H1 (cell line): ENCODE measurements at regions not wholly inside any gene's neighbourhood (a gene's known extent, or its start where the extent isn't known, plus 50 kb on each side); places are given as distances from the start of the nearest gene placed in this dataset.

Source experiments
- CTCF ChIA-PET: fragments of 300-600 bp; sonication (Branson Sonifier 250); formaldehyde crosslinking; loops from one replicate; lab custom pipeline; 2021; ENCODE audit not compliant: partially characterized antibody; lab: Charles Lee
- POLR2A ChIA-PET: fragments of 300-600 bp; sonication (Branson Sonifier 250); formaldehyde crosslinking; loops from one replicate; lab custom pipeline; 2021; ENCODE audit warnings: inconsistent platforms; ENCODE audit not compliant: partially characterized antibody; lab: Charles Lee
- DNase-seq, 2 experiments: peaks; one replicate each; pipeline versions ENCODE4 v3.0.0 to v3.0.0-alpha.2; 2010 to 2022; ENCODE audit warnings: low spot score in 2 of 2, low read depth in 1 of 2, mixed read lengths in 1 of 2
- FAIRE-seq: peaks from 2 replicates; lab custom pipeline; 2011; peaks lifted over from hg19 to GRCh38; lab: Jason Lieb, UNC
- H2AFZ ChIP-seq: 2 replicates; pipeline ENCODE4 v1.8.1; 2012; ENCODE audit warnings: low read length, inconsistent platforms
- H2AK5ac ChIP-seq: 2 replicates; pipeline ENCODE4 v1.6.1; 2013; ENCODE audit warnings: low read depth, low read length
- H2BK120ac ChIP-seq: replicated peaks from 2 replicates; pipeline ENCODE3; 2013; ENCODE audit warnings: low read depth, low read length, inconsistent platforms
- H2BK12ac ChIP-seq: 2 replicates; pipeline ENCODE4 v1.6.1; 2013; ENCODE audit warnings: low read depth, low read length
- H2BK15ac ChIP-seq: 2 replicates; pipeline ENCODE4 v1.6.1; 2013; ENCODE audit warnings: low read length
- H2BK20ac ChIP-seq: 2 replicates; pipeline ENCODE4 v1.6.1; 2013; ENCODE audit warnings: low read length
- H2BK5ac ChIP-seq: 2 replicates; pipeline ENCODE4 v1.6.1; 2013; ENCODE audit warnings: low read depth, low read length
- H3K14ac ChIP-seq: 2 replicates; pipeline ENCODE4 v1.6.1; 2013; ENCODE audit warnings: inconsistent platforms; ENCODE audit not compliant: insufficient read length
- H3K18ac ChIP-seq: 2 replicates; pipeline ENCODE4 v1.6.1; 2013; ENCODE audit warnings: low read length; ENCODE audit errors: extremely low read depth
- H3K23ac ChIP-seq: 2 replicates; pipeline ENCODE4 v1.6.1; 2013; ENCODE audit warnings: inconsistent platforms; ENCODE audit not compliant: insufficient read length
- H3K23me2 ChIP-seq: 2 replicates; pipeline ENCODE4 v1.6.1; 2013; ENCODE audit warnings: low read depth, low read length
- H3K27ac ChIP-seq: 2 replicates; pipeline ENCODE4 v1.6.1; 2011; ENCODE audit warnings: low read depth, low read length, inconsistent platforms
- H3K27me3 ChIP-seq, 4 experiments: replicated peaks in 1 of 4; 1 replicate in 1 of 4; 2 replicates in 3 of 4; pipeline versions ENCODE4 v1.6.1 to v1.8.1; 2011 to 2013; ENCODE audit warnings: low read length in 3 of 4, mild to moderate bottlenecking in 3 of 4, inconsistent platforms in 2 of 4, mixed read lengths in 2 of 4, moderate library complexity in 1 of 4; ENCODE audit not compliant: control insufficient read depth in 3 of 4, insufficient read depth in 3 of 4; ENCODE audit errors: extremely low read depth in 1 of 4
- H3K36me3 ChIP-seq, 4 experiments: 2 replicates each; pipeline versions ENCODE4 v1.6.1 to v1.8.1; 2011 to 2013; ENCODE audit warnings: mild to moderate bottlenecking in 4 of 4, low read length in 3 of 4, moderate library complexity in 2 of 4, control low read depth in 1 of 4, inconsistent platforms in 1 of 4; ENCODE audit not compliant: insufficient read depth in 4 of 4, control insufficient read depth in 2 of 4
- H3K4ac ChIP-seq: replicated peaks from 2 replicates; pipeline ENCODE3; 2013; ENCODE audit warnings: low read length, low read depth, mixed read lengths, inconsistent platforms; ENCODE audit not compliant: insufficient read length
- H3K4me1 ChIP-seq, 4 experiments: replicated peaks in 1 of 4; 1 replicate in 1 of 4; 2 replicates in 3 of 4; pipeline versions ENCODE4 v1.6.1 to v1.8.1; 2011 to 2013; ENCODE audit warnings: low read length in 3 of 4, inconsistent platforms in 2 of 4, mixed read lengths in 1 of 4; ENCODE audit not compliant: insufficient read depth in 4 of 4, control insufficient read depth in 3 of 4
- H3K4me2 ChIP-seq, 2 experiments: 2 replicates each; pipeline versions ENCODE4 v1.6.1 to v1.8.1; 2011 to 2013; ENCODE audit warnings: low read depth in 2 of 2, low read length in 2 of 2, control low read depth in 1 of 2, inconsistent platforms in 1 of 2, mild to moderate bottlenecking in 1 of 2; ENCODE audit not compliant: insufficient read depth in 1 of 2
- H3K4me3 ChIP-seq, 4 experiments: fragments of 200-600, 300-600 bp in 1 of 4; sonication (generic), shearing (Covaris generic), sonication (Bioruptor Twin) in 1 of 4; 2 replicates each; pipeline versions ENCODE4 v1.5.1 to v1.8.1; 2011 to 2016; ENCODE audit warnings: low read length in 4 of 4, low read depth in 3 of 4, control low read depth in 2 of 4, inconsistent platforms in 2 of 4, mild to moderate bottlenecking in 2 of 4, mixed read lengths in 1 of 4, moderate library complexity in 1 of 4; ENCODE audit not compliant: insufficient read depth in 2 of 4; ENCODE audit errors: extremely low read depth in 1 of 4
- H3K56ac ChIP-seq: replicated peaks from 2 replicates; pipeline ENCODE3; 2013; ENCODE audit warnings: low read depth, mild to moderate bottlenecking, mixed read lengths, low read length, inconsistent platforms; ENCODE audit not compliant: insufficient read length
- H3K79me1 ChIP-seq: 2 replicates; pipeline ENCODE4 v1.6.1; 2013; ENCODE audit warnings: low read depth, low read length, control low read depth
- H3K79me2 ChIP-seq, 2 experiments: 2 replicates each; pipeline versions ENCODE4 v1.6.1 to v1.8.1; 2012 to 2013; ENCODE audit warnings: low read length in 2 of 2, mild to moderate bottlenecking in 2 of 2, inconsistent platforms in 1 of 2; ENCODE audit not compliant: insufficient read depth in 2 of 2, control insufficient read depth in 1 of 2
- H3K9ac ChIP-seq, 4 experiments: replicated peaks in 1 of 4; 1 replicate in 1 of 4; 2 replicates in 3 of 4; pipeline versions ENCODE4 v1.6.1 to v1.8.1; 2011 to 2013; ENCODE audit warnings: low read depth in 3 of 4, low read length in 3 of 4, control low read depth in 2 of 4, mild to moderate bottlenecking in 2 of 4, moderate library complexity in 2 of 4, inconsistent platforms in 1 of 4; ENCODE audit errors: extremely low read depth in 1 of 4
- H3K9me3 ChIP-seq, 2 experiments: 2 replicates each; pipeline versions ENCODE4 v1.6.1 to v1.8.1; 2012 to 2013; ENCODE audit warnings: mild to moderate bottlenecking in 2 of 2, moderate library complexity in 2 of 2, control low read depth in 1 of 2, inconsistent platforms in 1 of 2, low read depth in 1 of 2, low read length in 1 of 2, mixed read lengths in 1 of 2; ENCODE audit not compliant: insufficient read depth in 2 of 2
- H4K20me1 ChIP-seq, 2 experiments: replicated peaks in 1 of 2; 2 replicates each; pipeline versions ENCODE3 to v1.8.1; 2011 to 2013; ENCODE audit warnings: inconsistent platforms in 2 of 2, low read length in 2 of 2, mild to moderate bottlenecking in 1 of 2; ENCODE audit not compliant: insufficient read depth in 2 of 2, control insufficient read depth in 1 of 2
- H4K5ac ChIP-seq: 2 replicates; pipeline ENCODE4 v1.6.1; 2013; ENCODE audit warnings: low read length, low read depth, mixed read lengths, inconsistent platforms; ENCODE audit not compliant: insufficient read length
- H4K8ac ChIP-seq: 2 replicates; pipeline ENCODE4 v1.8.0; 2013; ENCODE audit warnings: mild to moderate bottlenecking, moderate library complexity, low read length, inconsistent platforms; ENCODE audit not compliant: insufficient read depth; ENCODE audit errors: extremely low read depth
- H4K91ac ChIP-seq: replicated peaks from 2 replicates; pipeline ENCODE3; 2013; ENCODE audit warnings: low read length, mixed read lengths, inconsistent platforms; ENCODE audit not compliant: insufficient read length
- ATF2 ChIP-seq: IDR thresholded peaks from 2 replicates; pipeline ENCODE4 v1.6.1; 2012; ENCODE audit warnings: low read length, inconsistent platforms
- ATF3 ChIP-seq: IDR thresholded peaks from 2 replicates; pipeline ENCODE4 v1.6.1; 2011; ENCODE audit warnings: low read depth, mild to moderate bottlenecking, low read length; ENCODE audit not compliant: insufficient read depth
- BACH1 ChIP-seq: IDR thresholded peaks from 2 replicates; pipeline ENCODE4 v1.6.1; 2012; ENCODE audit warnings: low read length, improper control_type of control experiment
- CHD1 ChIP-seq: IDR thresholded peaks from 2 replicates; pipeline ENCODE4 v1.6.1; 2012; ENCODE audit warnings: low read depth, low read length, improper control_type of control experiment
- CHD2 ChIP-seq: IDR thresholded peaks from 2 replicates; pipeline ENCODE4 v1.6.1; 2012; ENCODE audit warnings: low read length, improper control_type of control experiment
- EZH2 ChIP-seq: fragments of 200-600 bp; sonication (generic); IDR thresholded peaks from 2 replicates; pipeline ENCODE4 v1.7.1; 2012; ENCODE audit warnings: low read depth, mild to moderate bottlenecking, moderate library complexity, low read length, inconsistent platforms; ENCODE audit not compliant: severe bottlenecking
- FOSL1 ChIP-seq: IDR thresholded peaks from 2 replicates; pipeline ENCODE4 v1.6.1; 2011; ENCODE audit warnings: mild to moderate bottlenecking, low read depth, low read length, moderate library complexity; ENCODE audit not compliant: insufficient read depth
- RBBP5 ChIP-seq: IDR thresholded peaks from 2 replicates; pipeline ENCODE4 v1.7.1; 2012; ENCODE audit warnings: low read depth, mild to moderate bottlenecking, inconsistent platforms, low read length, moderate library complexity, borderline replicate concordance
- SIRT6 ChIP-seq: IDR thresholded peaks from one replicate; pipeline ENCODE4 v1.7.1; 2012; ENCODE audit warnings: low read length, inconsistent platforms
- TBP ChIP-seq: IDR thresholded peaks from 2 replicates; pipeline ENCODE4 v1.6.1; 2011; ENCODE audit warnings: low read depth, low read length, improper control_type of control experiment
- WGBS, 2 experiments: shearing (Covaris generic) in 1 of 2; methylation state at CpG; one replicate each; pipeline versions ENCODE4 v1.1.6 to v1.1.7; 2013 to 2015; ENCODE audit warnings: low lambda C conversion rate in 2 of 2, mixed read lengths in 2 of 2, inconsistent platforms in 1 of 2, low coverage in 1 of 2, missing lambda C conversion rate in 1 of 2; ENCODE audit not compliant: insufficient replicate concordance in 2 of 2, insufficient coverage in 1 of 2, insufficient read length in 1 of 2; ENCODE audit errors: extremely low coverage in 1 of 2, missing lambda C conversion rate in 1 of 2; 5-methylcytosine and 5-hydroxymethylcytosine counted together

- Histone ChIP-seq H4K5ac (no peak overlapping the region), H2AK5ac (no peak overlapping the region), H3K9ac (no peak overlapping the region), H2BK15ac (no peak overlapping the region), H3K27ac (no peak overlapping the region), H3K18ac (no peak overlapping the region), H3K23me2 (no peaks in the 10 kb centered on the region), H3K4me2 (no peak overlapping the region), H3K23ac (no peak overlapping the region), H3K56ac (no peak overlapping the region), H2BK12ac (no peak overlapping the region; the same call in 1 of the 2 replicates), H2AFZ (no peak overlapping the region), H3K36me3 (no peaks in the 10 kb centered on the region), H3K4ac (no peak overlapping the region), H3K79me1 (no peaks in the 10 kb centered on the region), H3K4me1 (no peaks in the 10 kb centered on the region), H3K4me3 (no peak overlapping the region), H3K9me3 (no peaks in the 10 kb centered on the region), H4K8ac (no peak overlapping the region), H4K20me1 (no peaks in the 10 kb centered on the region), H2BK5ac (no peak overlapping the region), H3K79me2 (no peaks in the 10 kb centered on the region), H3K14ac (no peak overlapping the region), H3K27me3 (no peaks in the 10 kb centered on the region), H2BK120ac (no peak overlapping the region), H4K91ac (no peak overlapping the region), H2BK20ac (no peak overlapping the region)
- DNase-seq, result no peak
- POLR2A ChIA-PET, result no interaction called here
- no peak for FAIRE-seq
- WGBS, 2 experiments, result 93% methylated on average over 6 of the region's 6 CpGs; no CpG with 5 or more reads in 1 of the 2 experiments
- CTCF ChIA-PET, result interaction anchor here (1.0 to 1.1 kb wide), 2 partner anchors 13 to 476 kb away, joined by 3 read pairs; no protein-coding TSS in a partner anchor
- TF ChIP-seq ATF2 (no peak), SIRT6 (no peak), RBBP5 (no peak), EZH2 (no peak), CHD1 (no peak), BACH1 (no peak), TBP (no peak), FOSL1 (no peak), ATF3 (no peak), CHD2 (no peak)
Measured at GRCh38 chr2:212683346-212684097, 144.9 kb upstream of the ERBB4 start.
